HG02981 (cell line): ENCODE measurements at regions not wholly inside any gene's neighbourhood (a gene's known extent, or its start where the extent isn't known, plus 50 kb on each side); places are given as distances from the start of the nearest gene placed in this dataset.
"Not testable (repeated sequence)": the region's sequence is repeated elsewhere in the genome, so short reads cannot be mapped to it uniquely, and the experiment has no call there.

Source experiments
- ATAC-seq: cut with Tn5 transposase; IDR thresholded peaks from one replicate; pipeline ENCODE4 v1.9.1; 2021; ENCODE audit warnings: mild to moderate bottlenecking, moderate library complexity; ENCODE audit not compliant: unreplicated experiment

DNA sequence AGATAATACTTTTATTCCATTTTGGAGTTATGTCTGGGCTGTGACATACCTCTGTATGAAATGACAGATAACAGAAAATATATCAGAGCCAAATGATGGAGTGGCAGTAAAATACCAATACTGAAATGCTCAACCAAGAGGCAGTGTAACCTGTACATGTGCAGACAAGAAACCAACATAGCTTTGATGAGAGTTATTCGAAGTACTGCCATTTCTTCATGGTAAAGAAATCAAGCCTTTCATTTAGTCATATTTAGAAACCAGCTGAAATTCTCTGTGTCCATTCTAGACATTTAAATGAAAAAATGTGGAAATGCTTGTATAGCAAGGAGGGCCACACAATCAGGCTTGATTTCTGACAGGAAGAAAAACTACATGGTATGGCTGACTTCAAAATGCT is 127.1 kb upstream of the PTPRZ1 start:
- no peak for ATAC-seq

DNA sequence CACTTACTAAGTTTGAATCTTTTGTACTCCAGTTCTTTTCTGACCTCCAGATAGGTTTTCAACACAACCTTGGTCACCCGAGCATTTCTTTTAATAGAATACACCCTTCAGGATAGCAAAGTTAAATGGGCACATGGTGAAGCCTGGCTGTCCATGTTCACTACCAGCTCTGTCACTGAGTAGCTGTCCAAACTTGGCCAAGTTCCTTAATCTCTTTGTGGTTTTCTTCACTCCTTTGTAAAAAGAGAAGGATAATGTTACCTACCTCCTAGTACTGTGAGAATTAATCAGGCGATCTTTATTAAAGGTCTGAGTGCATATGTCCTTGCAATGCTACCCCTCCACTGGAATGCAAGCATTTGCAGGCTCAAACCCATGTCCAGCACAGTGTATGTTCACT is 128.1 kb upstream of the PTPRZ1 start:
- no peak for ATAC-seq

DNA sequence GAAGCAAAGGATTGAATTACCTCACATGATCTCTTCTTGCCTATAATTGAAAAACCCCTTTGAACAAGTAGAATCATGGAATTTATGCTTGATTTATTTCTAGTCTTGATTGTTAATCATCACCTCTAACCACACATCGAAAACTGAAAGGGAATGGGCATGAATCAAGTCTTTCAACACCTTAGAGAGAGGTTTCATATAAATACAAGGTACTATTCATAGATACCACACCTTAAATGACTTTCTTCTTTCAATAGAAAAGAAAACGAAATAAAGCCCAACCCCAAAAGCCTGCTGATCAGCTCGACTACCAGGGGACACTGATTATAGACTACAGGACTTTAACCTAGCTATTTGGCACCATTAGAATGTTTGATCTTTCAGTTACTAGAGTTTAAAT is 128.6 kb upstream of the PTPRZ1 start:
- ATAC-seq, result peak; percentile 54

DNA sequence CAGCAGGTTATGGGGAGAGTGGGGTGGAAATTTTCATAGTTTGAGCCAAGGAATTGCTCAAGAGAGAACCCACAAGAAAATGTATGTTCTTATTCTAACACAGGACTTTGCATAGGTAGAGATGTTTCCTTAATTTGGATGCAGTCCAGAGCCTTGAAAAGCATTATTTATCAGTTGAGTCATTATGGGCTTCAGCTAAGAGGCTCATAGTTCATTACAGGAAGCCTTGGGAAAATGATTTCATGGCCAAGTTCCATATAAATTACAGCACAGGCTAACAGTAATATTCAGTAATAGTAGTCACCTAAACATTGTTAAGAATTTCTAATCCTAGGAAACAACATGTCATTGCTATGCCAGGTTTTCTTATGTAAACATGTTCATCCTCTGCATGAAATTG is 131.1 kb upstream of the PTPRZ1 start:
- ATAC-seq, result no peak

DNA sequence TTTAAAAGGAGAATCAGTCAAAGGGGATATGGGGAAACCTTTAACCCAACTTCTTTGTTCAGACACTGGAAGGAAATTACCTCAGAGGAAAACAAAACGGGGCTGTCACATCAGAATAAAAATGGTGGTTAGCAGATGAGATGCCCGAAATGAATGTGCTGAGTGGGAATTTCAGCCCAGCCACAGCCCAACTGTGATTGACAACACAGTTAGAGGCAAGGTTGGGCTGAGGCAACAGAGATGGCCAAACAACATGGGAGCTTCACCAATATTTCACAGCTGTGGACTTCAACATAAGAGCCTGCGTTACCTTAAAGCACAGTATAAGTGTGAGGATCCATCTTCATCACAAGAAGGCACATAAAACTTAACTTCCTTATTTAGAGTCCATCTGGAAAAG is 133.5 kb upstream of the PTPRZ1 start:
- ATAC-seq, result no peak

DNA sequence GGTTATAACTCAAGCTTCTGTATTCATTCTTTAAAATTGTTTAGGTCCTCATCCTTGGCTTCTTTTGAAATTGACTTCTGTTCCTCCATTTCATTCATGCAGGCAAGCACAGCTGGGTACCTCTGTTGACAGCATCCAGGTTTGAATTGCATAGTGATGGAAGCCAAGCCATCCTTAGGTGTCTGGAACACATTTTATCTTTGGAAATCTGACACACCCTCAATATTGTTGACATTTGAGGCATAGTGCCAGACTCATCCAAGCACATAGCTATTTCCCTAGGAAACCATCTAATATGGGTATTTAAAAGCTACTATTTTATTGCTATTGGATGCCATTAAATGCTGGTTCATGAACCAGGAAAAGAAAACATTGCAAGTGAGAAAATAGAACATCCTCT is 142.1 kb upstream of the PTPRZ1 start:
- ATAC-seq, result no peak

DNA sequence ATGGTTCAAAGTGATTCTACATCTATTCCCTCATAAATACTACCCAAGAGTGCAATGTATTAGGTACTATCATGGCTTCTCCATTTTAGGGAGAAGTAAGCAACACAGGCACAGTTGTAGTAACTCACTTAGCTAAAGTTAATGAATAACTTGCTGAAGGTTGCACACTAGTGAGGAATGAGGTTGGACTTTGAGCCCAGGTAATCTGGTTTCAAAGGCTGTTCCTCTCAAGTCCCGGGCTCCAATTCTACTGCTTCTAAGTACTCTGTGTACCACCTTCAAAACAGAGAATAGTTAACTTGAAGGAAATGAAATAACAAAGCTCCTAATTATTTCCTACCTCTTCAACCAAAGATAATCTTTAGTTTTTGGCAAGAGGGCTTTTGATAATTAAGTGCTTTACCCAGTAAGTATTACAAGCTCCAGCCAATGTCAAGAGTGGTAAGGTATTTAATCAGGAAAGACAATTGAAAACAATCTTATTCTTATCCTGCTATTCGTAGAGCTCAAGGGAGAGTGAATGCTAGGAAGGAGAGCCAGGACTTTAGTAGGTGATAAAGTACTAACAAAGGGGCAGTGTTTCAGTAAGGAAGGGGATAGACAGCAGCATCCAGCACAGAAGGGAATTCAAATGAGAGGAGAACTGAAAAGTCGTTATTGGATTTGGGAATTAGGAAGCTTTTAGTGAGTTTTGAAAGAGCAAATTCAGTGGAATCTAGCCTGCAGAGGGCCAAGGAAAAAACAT is 158.2 kb upstream of the PTPRZ1 start:
- ATAC-seq, result no peak

DNA sequence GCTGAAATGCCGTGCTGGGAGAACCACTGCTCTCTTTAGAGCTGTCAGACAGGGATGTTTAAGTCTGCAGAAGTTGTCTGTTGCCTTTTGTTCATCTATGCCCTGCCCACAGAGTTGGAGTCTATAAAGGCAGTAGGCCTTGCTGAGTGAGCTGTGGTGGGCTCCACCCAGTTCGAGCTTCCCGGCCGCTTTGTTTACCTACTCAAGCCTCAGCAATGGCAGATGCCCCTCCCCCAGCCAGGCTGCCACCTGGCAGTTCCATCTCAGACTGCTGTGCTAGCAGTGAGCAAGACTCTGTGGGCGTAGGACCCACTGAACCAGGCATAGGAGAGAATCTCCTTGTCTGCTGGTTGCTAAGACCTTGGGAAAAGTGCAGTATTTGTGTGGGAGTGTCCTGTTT is 160.0 kb upstream of the PTPRZ1 start:
- ATAC-seq, result not testable (repeated sequence)

DNA sequence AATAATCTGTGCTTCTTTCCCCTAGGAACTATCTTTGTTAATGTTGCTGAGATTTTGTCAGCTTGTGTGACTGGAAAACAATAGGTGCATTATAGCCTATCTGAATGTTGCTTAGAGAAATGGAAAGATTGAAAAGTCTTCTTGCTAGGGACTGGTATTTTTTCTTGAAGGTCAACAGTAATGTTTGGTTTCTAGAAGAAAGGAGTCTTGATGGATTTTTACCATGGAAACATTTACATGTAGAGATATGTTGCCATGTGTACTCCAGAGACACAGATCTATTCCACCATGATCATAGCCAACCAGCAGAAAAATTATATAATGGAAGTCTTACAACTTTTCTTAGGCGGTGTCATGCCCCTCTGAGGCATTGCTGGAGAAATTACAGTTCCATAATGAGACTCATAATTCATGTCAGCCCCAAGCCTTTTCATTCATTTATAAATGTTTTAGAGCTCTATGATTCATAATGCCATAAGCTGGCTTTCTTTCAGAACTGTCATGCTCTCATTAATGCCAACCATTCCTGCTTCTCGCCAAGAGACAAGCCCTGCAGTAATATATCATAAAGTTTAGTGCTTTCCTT is 175.1 kb upstream of the PTPRZ1 start:
- no peak for ATAC-seq

DNA sequence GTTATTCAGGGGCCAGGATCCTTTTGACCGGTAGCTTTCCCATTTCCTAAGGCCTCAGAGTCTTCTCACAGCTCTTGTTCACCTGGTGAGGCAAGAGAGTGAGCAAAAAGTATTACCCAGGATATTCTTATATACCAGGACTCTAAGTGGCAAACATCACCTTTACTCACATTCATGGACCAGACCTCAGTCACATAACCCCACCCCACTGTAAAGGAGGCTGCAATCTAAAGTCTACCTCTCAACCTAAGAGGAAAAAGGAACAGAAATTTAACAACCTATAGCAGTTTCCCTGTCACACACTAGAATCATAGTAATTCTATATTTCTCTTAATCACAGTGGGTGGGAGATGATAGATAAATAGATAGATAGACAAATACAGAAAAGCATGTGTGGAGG is 176.0 kb upstream of the PTPRZ1 start:
- no peak for ATAC-seq

DNA sequence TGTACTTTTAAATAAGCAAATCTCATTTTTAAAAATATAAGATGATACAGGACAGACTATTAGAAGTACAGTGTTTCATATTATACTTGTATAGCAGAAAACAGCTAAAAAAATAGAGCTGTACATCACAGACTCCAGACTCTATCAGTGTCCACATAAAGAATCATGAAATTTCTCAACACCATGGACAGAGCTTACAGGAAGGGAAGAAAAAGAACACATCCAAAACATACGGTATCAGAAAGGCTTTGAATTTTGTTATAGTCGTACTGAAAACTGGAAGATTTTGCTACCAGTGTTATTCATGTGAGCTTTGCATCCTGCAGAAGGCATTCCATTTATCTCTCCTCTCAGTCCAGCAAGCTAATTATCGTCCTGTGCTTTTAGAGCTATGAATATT is 183.2 kb upstream of the PTPRZ1 start:
- ATAC-seq, result no peak

DNA sequence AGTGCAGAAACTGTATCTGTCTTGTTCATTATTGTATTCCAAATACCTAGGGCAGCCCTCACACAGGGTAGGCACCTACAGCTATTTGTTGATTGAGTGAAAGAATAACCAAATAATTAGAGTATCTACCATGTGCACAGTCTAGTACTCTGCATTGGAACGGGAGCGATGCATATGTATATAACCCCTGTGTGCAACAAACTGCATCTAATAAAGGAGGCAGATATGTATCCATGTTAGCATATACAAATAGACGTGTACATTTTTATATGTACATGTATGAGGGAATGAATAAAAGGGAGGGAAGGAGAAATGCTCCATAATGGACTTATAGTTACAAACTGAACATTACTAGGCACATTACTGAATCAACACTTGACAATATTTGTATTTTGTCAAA is 191.3 kb upstream of the PTPRZ1 start:
- no peak for ATAC-seq

DNA sequence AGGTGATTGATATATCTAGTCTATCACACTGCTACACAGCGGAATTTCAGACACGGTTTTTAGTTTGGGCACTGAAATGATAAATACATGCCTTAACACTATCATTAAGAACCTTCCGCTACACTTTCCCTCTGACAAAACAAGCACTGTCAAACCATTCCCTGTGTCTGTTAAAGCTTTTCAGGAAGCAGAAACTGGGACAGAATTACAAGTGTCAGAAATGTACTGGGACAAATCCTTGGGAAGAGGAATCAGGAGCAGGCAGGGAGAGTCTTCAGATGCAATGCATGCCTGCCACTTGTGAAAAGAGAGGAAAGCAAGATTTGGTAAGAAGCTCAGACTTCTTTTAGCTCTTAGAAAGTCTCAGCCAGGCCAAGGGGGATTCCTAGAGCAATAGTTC is 196.8 kb upstream of the PTPRZ1 start:
- no peak for ATAC-seq

DNA sequence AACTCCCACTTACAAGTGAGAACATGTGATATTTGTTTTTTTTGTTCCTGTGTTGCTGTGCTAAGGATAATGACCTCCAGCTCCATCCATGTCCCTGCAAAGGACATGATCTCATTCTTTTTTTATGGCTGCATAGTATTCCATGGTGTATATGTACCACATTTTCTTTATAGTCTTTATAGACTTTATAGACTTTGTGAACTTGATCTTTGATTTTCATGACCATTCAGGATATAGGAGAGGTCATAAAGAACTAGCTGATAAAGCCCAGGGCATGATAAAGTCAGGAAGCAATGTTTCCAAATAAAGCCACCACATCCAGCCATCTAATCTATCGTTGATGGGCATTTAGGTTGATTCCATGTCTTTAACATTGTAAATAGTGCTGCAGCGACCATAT is 198.5 kb upstream of the PTPRZ1 start:
- ATAC-seq, result not testable (repeated sequence)

DNA sequence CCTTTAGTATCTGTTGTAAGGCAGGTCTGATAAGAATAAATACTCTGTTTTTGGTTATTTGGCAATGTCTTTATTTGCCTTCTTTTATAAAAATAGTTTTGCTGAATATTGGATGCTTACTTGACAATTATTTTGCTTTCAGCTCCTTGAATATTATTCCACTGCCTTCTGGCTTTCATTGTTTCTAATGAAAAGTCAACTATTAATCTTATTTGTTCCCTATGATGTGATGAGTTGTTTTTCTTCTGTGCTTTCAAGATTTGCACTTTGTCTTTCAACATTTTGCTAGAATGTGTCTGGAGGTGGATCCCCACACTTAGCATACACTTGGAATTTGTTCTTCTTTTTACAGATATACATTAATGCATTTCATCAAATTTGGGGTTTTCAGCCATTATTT is 203.8 kb upstream of the PTPRZ1 start:
- no peak for ATAC-seq

DNA sequence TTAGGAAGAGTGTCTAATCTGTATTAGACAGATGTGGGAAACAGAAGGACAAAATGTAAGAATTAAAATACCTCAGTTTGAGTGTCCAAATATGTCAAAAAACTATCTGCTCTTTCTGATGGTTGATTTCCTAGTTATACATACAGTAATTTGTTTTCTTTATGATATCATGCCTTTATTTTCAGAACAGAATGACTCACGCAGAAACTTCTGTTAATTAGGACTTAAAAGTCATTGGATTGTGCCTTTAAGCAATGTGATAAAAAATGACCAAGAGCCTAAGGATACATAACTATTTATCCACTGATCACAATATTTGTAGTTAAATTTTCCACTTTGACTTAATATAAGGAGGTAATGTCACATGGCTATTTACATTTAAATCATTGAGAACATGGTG is 206.7 kb upstream of the PTPRZ1 start:
- ATAC-seq, result no peak

DNA sequence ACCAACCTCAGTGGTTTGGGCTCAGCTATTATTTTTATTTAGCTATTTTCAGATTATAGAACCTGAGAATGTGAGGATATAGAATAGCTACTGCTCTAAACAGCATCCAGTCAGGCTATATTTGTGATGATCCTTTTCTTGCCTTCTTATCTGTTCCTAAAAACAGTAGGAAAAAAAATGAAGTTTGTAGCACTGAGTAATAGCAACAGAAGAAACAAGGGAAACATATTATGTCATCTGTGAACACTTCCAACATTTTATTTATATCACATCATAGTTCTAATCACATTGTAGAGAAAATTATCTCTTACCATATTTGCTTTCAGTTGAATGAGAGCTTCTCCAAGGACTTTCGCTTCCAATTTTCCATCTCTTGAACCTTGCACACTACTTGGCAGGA is 229.6 kb upstream of the PTPRZ1 start:
- no peak for ATAC-seq

DNA sequence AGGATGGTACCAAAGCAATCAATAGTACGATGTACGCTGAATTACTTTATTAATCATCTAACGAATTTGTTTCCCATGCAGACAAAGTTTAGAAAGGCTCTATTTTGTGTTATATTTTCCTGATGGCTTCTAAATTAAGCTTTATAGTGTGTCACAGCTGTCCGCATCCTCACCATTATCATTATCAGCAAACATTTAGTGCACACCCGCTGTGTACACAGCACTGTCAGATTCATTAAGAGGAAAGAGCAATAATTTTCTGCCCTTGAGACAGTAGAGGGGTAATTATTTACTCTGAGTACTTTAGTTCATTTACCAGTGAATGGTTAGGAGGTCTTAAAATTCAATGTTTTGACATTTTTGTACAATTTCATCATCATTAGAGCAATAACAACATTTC is 233.3 kb upstream of the PTPRZ1 start:
- no peak for ATAC-seq

DNA sequence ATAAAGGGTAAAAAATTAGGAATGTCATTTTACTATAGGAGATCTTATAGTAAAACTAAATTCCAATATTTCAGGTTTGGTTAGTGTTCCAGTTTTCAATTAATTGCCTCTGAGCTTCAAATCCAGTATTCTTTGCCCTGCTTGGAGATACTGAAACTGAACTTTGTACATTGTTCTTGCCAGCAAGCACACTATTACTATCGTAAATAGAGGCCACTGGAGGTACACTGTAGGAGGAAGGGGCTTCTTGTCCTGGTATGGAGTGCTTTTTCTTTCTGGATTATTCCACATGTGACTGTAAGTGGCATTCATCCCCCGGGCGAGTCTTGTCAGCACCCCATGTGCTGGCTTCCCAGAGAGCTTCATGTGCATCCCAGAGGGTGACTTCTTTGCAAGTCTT is 234.7 kb upstream of the PTPRZ1 start:
- ATAC-seq, result no peak

DNA sequence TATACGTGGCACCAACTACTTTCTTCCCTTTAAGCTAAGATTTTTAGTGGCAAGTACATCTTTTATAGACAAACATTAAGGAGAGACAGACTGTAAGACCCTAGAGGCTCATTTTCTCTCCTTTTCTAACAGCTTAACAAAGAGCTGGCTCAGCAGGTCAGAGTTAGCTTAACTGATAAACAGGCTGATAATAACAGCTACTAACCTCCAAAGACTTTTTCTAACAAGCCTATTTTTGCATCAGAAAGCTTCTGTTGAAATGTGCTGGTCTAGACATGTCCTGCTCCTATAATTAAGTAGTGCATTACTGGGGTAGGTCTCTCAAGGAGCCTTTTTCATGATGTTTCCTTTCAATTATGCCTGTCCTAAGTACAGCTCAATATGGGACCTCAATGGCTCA is 238.2 kb upstream of the FAM3C start:
- no peak for ATAC-seq

DNA sequence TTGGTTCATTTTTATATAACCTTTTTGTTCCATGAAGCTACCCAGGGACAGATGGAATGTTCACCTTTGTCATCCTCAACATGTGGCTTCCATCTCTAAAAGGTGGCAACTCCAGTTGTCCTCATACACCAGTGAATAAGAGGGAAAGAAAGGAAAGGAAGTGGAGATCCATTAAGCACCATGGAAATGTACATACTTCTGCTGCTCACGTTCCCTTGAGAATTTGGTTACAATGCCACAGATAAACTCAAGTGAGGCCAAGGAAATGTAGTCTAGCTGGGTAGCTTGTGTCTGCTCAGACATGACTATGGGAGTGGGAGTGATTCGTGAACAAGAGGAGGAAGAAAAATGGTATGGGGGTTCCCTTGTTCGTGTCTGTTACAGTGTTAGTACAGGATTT is 237.1 kb upstream of the FAM3C start:
- ATAC-seq, result no peak

DNA sequence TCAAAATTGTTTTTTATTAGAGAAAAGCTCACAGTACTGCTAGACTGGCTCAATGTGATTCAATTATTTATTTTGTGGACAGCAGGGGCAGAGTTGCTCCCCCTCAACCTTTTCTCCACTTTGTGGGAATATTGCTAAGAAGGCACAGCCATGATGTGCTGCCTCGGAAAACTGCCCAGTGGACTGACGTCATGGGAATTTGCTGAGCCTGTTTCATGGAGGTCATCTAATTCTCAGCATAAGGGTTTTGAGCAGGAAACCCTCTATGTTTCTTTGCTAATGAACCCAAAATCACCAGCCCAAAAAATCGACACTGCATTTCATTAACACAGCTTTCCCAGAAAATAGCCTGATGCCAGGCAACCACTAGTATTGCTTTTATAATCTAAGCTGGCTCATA is 228.8 kb upstream of the FAM3C start:
- no peak for ATAC-seq
